WI38 (cell line): ENCODE measurements at regions not wholly inside any gene's neighbourhood (a gene's known extent, or its start where the extent isn't known, plus 50 kb on each side); places are given as distances from the start of the nearest gene placed in this dataset.

Experiments used
- H3K4me3 ChIP-seq: 2 replicates; pipeline ENCODE4 v1.5.1; 2011; ENCODE audit warnings: low read depth, mild to moderate bottlenecking, control low read depth, low read length
- CTCF ChIP-seq: IDR thresholded peaks from 2 replicates; pipeline ENCODE4 v1.5.1; 2012; ENCODE audit warnings: low read depth, mild to moderate bottlenecking, control low read depth, low read length

GRCh38 chr5:34564710-34565235 lies 91.4 kb upstream of the RAI14 start:
- no peak for TF ChIP-seq CTCF

GRCh38 chr5:34570143-34570542 lies 86.0 kb upstream of the RAI14 start:
- H3K4me3 ChIP-seq, result no peak overlapping the region
- no peak for TF ChIP-seq CTCF

More at GRCh38 chr5:34564710-34565235, 91.4 kb upstream of the RAI14 start:
- no peak overlapping the region for H3K4me3 ChIP-seq

GRCh38 chr5:34570721-34571676 lies 85.1 kb upstream of the RAI14 start:
- H3K4me3 ChIP-seq, result 0 out of 2 replicates have a peak overlapping the region, but pooled peaks have one; percentile 3
- no peak for TF ChIP-seq CTCF

DNA sequence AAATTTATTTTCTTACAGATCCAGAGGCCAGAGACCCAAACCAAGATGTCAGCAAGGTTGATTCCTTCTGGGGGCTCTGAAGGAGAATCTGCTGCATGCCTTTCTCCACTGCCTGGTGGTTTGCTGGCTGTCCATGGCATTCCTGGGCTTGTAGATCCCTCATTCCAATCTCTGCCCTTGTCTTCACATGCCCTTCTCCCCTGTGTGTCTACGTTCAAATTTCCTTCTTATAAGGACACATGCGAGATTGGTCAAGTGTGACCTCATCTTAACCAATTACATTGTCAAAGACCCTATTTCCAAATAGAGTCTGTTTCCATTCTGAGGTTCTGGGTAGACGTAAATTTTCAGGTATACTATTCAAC lies 84.5 kb upstream of the RAI14 start:
- 0 out of 2 replicates have a peak overlapping the region, but pooled peaks have one; percentile 3 for H3K4me3 ChIP-seq
- no peak for TF ChIP-seq CTCF

DNA sequence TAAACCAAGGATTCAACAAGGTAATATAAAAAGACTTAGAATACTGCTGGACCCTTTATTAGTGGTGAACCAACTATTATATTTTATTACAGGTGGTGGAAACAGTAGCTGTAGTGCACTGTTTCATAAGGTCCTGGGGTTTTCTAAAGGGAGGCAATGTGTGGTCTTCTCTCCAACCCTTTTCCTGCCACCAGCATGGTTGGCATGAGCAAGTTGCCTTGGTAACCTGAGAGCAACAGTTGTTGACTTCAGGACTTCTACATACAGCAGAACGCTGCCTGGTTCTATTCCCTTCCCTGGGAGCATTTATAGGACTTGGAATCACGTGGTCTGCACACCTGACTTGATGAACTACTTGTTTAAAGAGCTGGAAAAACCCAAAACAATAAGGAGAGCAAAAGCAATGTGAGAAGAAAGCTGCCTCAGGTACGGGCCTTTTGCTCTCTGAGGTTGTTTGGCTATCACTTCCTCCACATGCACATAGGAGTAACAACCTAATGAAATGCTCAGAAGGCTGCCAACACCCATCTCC lies 81.1 kb upstream of the RAI14 start:
- H3K4me3 ChIP-seq, result no peak overlapping the region
- no peak for TF ChIP-seq CTCF

DNA sequence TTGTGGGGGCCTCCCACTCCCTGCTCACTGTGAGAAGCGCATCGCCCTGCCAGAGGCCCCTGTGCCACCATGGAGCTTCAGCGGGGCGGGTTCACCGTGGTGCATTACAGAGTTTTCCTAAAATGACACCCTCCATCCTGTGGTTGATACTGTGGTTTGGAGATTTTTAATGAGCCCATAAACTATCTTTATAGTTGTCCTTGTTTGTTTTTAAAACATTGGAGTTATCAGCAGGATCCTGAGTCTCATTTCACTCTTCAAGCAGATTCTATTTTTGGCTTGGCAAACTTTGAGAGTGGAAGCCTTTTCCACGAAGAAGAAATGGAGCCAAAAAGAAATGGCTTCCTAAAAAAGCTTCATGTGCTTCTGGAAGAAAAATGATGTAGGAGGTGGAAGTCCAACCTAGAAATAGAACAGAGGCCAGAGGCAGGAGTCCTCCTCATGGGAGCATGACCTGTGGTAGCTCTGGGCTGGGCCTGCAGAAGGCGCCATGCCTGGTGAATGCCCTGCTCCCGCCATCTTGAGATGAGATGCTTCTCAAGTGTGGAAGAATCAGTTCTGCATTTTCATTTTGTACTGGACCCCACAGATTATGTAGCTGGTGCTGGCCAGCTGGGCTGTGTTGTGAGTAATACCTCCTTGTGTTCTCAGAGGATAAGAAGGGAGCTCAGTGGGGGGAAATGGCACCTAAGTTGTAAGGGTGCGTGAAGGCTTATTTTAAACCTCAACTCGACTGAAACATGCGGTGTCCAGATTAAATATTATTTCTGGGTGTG lies 79.0 kb upstream of the RAI14 start:
- no peak for TF ChIP-seq CTCF
- no peak overlapping the region for H3K4me3 ChIP-seq
